Caco-2 (cell line): ENCODE measurements at regions not wholly inside any gene's neighbourhood (a gene's known extent, or its start where the extent isn't known, plus 50 kb on each side); places are given as distances from the start of the nearest gene placed in this dataset.

Experiments used
- BruUV-seq: library from RNA; stranded (reverse); fragments of 400-500 nt; replicated peaks from 2 replicates; lab custom pipeline; 2021; lab: Mats Ljungman, UMichigan
- CTCF ChIA-PET: fragments of 300-600 bp; sonication (Branson Sonifier 250); formaldehyde crosslinking; loops from one replicate; lab custom pipeline; 2022; ENCODE audit warnings: antibody characterized with exemption; lab: Charles Lee
- POLR2A ChIA-PET: fragments of 300-600 bp; sonication (Branson Sonifier 250); formaldehyde crosslinking; loops from one replicate; lab custom pipeline; 2022; ENCODE audit warnings: antibody characterized with exemption; lab: Charles Lee
- DNase-seq, 2 experiments: peaks; one replicate each; pipeline versions ENCODE4 v3.0.0 to v3.0.0-alpha.2; 2020 to 2022
- H3K27me3 ChIP-seq: replicated peaks from 2 replicates; pipeline ENCODE4 v1.6.0; 2011; ENCODE audit warnings: low read length; ENCODE audit not compliant: control insufficient read depth, insufficient read depth
- H3K36me3 ChIP-seq: 2 replicates; pipeline ENCODE4 v1.5.1; 2011; ENCODE audit warnings: low read length; ENCODE audit not compliant: control insufficient read depth, insufficient read depth
- H3K4me1 ChIP-seq: fragments of 250-450 bp; sonication (Bioruptor Pico); 2 replicates; pipeline ENCODE4 v1.5.1; 2020; ENCODE audit warnings: mild to moderate bottlenecking
- H3K4me3 ChIP-seq: 2 replicates; pipeline ENCODE4 v1.5.1; 2011; ENCODE audit warnings: low read depth, mild to moderate bottlenecking, control low read depth, low read length
- H3K9me3 ChIP-seq: fragments of 250-450 bp; sonication (Bioruptor Pico); 2 replicates; pipeline ENCODE4 v1.5.1; 2020; ENCODE audit warnings: mild to moderate bottlenecking, moderate library complexity
- H3K27ac Mint-ChIP-seq: one replicate; pipeline ENCODE4 v1.8.0; 2022; ENCODE audit warnings: mixed read lengths; ENCODE audit not compliant: unreplicated experiment
- H3K27me3 Mint-ChIP-seq: one replicate; pipeline ENCODE4 v1.8.0; 2022; ENCODE audit warnings: mixed read lengths; ENCODE audit not compliant: insufficient read depth, unreplicated experiment
- H3K36me3 Mint-ChIP-seq: one replicate; pipeline ENCODE4 v1.8.0; 2022; ENCODE audit warnings: mild to moderate bottlenecking, mixed read lengths; ENCODE audit not compliant: insufficient read depth, unreplicated experiment
- H3K4me1 Mint-ChIP-seq: one replicate; pipeline ENCODE4 v1.8.0; 2022; ENCODE audit warnings: low read depth, mixed read lengths; ENCODE audit not compliant: unreplicated experiment
- H3K4me3 Mint-ChIP-seq: one replicate; pipeline ENCODE4 v1.8.0; 2022; ENCODE audit warnings: mild to moderate bottlenecking, moderate library complexity, mixed read lengths; ENCODE audit not compliant: unreplicated experiment
- H3K9me3 Mint-ChIP-seq: one replicate; pipeline ENCODE4 v1.8.0; 2022; ENCODE audit warnings: mixed read lengths; ENCODE audit not compliant: unreplicated experiment
- CTCF ChIP-seq, 2 experiments: fragments of 200-600 bp in 1 of 2; IDR thresholded peaks; 1 replicate in 1 of 2; 2 replicates in 1 of 2; pipeline versions ENCODE4 v1.5.1 to v1.8.0; 2011 to 2022; ENCODE audit warnings: antibody characterized with exemption in 1 of 2, control low read depth in 1 of 2, inconsistent platforms in 1 of 2, low read depth in 1 of 2, low read length in 1 of 2, mild to moderate bottlenecking in 1 of 2, moderate library complexity in 1 of 2; ENCODE audit not compliant: insufficient read depth in 1 of 2, severe bottlenecking in 1 of 2, unreplicated experiment in 1 of 2
- intact Hi-C: fragments of 100-400 bp; cut with micrococcal nuclease; formaldehyde crosslinking; loops from one replicate; pipeline ENCODE4 v1.10.0; 2022; ENCODE audit not compliant: unreplicated experiment

GRCh38 chr3:106745344-106746168 lies 631.7 kb upstream of the CCDC54 start:
- Mint-ChIP-seq H3K4me3 (no peak overlapping the region), H3K4me1 (no peaks in the 10 kb centered on the region), H3K9me3 (no peaks in the 10 kb centered on the region), H3K27ac (no peak overlapping the region), H3K36me3 (no peaks in the 10 kb centered on the region), H3K27me3 (peaks cover 4% of the 10 kb centered on the region)
- Histone ChIP-seq H3K9me3 (no peaks in the 10 kb centered on the region), H3K4me3 (no peak overlapping the region), H3K36me3 (no peaks in the 10 kb centered on the region), H3K4me1 (no peaks in the 10 kb centered on the region), H3K27me3 (no peaks in the 10 kb centered on the region)
- no peak for DNase-seq
- intact Hi-C loops = no loop called here
- POLR2A ChIA-PET = no interaction called here
- no TSS peak for BruUV-seq
- CTCF ChIA-PET = no interaction called here
- no peak for TF ChIP-seq CTCF (IDR thresholded peaks at IDR 0.05; ENCODE audit: insufficient read depth in 1 of 2, low read depth in 1 of 2, low read length in 1 of 2, severe bottlenecking in 1 of 2, unreplicated experiment in 1 of 2)

DNA sequence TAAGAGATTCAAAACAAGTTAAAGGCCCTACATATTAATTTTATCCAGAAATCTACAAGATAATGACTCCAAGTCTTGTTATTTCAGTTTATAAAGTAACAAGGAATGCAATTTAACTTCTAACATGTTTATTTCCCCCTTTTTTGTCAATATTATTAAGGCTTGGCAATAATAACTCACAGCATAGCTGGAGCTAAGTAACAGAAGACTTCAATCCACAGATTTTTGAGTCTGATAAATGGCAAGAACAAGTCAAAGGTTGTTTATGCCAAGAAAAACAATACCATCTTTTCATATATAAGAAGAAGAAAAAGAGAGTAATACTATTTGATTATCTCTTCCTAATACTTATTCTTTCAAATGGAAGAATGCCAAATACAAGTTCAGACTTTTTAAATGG lies 631.0 kb upstream of the CCDC54 start:
- DNase-seq = no peak
- ChIA-PET CTCF (no interaction called here), POLR2A (no interaction called here)
- Mint-ChIP-seq H3K9me3 (no peaks in the 10 kb centered on the region), H3K27ac (no peak overlapping the region), H3K4me1 (no peaks in the 10 kb centered on the region), H3K4me3 (no peak overlapping the region), H3K36me3 (no peaks in the 10 kb centered on the region), H3K27me3 (peaks cover 4% of the 10 kb centered on the region)
- TF ChIP-seq CTCF (IDR thresholded peaks at IDR 0.05; ENCODE audit: insufficient read depth in 1 of 2, low read depth in 1 of 2, low read length in 1 of 2, severe bottlenecking in 1 of 2, unreplicated experiment in 1 of 2) = no peak
- no TSS peak for BruUV-seq
- no peaks in the 10 kb centered on the region for H3K36me3 ChIP-seq
- H3K4me1 ChIP-seq = no peaks in the 10 kb centered on the region
- no peaks in the 10 kb centered on the region for H3K9me3 ChIP-seq
- H3K27me3 ChIP-seq = no peaks in the 10 kb centered on the region
- intact Hi-C loops = no loop called here
- H3K4me3 ChIP-seq = no peak overlapping the region

- H3K4me1 Mint-ChIP-seq = no peaks in the 10 kb centered on the region
- no peak for DNase-seq
- Histone ChIP-seq H3K4me1 (no peaks in the 10 kb centered on the region), H3K9me3 (no peaks in the 10 kb centered on the region), H3K36me3 (no peaks in the 10 kb centered on the region), H3K27me3 (no peaks in the 10 kb centered on the region), H3K4me3 (no peak overlapping the region)
- H3K27ac Mint-ChIP-seq = no peak overlapping the region
- intact Hi-C loops = no loop called here
- BruUV-seq = no TSS peak
- no peak for TF ChIP-seq CTCF (IDR thresholded peaks at IDR 0.05; ENCODE audit: insufficient read depth in 1 of 2, low read depth in 1 of 2, low read length in 1 of 2, severe bottlenecking in 1 of 2, unreplicated experiment in 1 of 2)
- H3K4me3 Mint-ChIP-seq = no peak overlapping the region
- POLR2A ChIA-PET = no interaction called here
- no peaks in the 10 kb centered on the region for H3K36me3 Mint-ChIP-seq
- CTCF ChIA-PET = no interaction called here
- H3K9me3 Mint-ChIP-seq = no peaks in the 10 kb centered on the region
- peaks cover 4% of the 10 kb centered on the region for H3K27me3 Mint-ChIP-seq
Measured at GRCh38 chr3:106748472-106749262, 628.6 kb upstream of the CCDC54 start.
